ENCODE measurements at regions not wholly inside any gene's neighbourhood (a gene's known extent, or its start where the extent isn't known, plus 50 kb on each side); places are given as distances from the start of the nearest gene placed in this dataset.

- TF ChIP-seq CTCF (IDR thresholded peaks at IDR 0.05; ENCODE audit: insufficient read depth, low read length, poor library complexity, severe bottlenecking) (no peak), EZH2phosphoT487 (conservative IDR thresholded peaks at IDR 0.05; ENCODE audit: low read length) (no peak)
Observed at GRCh38 chr2:180799141-180799540, 181.3 kb upstream of the UBE2E3 start.

Data from SU-DHL-6 (cell line).